ENCODE measurements at regions not wholly inside any gene's neighbourhood (a gene's known extent, or its start where the extent isn't known, plus 50 kb on each side); places are given as distances from the start of the nearest gene placed in this dataset.

DNA sequence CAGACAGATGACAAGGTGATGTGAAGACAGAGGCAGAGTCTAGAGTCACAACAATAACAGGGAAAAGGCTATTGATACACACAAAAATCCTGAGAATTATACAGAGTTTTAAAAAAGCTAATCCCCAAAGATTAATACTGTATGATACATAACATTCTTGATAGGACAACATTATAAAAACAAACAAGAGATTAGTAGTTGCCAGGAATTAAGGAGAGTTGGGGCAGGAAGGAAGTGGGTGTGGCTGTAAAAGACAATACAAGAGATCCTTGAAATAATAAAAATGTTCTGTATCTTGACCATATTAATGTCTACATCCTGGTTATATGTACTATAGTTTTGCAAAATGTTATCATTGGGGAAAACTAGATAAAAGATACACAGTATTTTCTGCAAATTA lies 309.5 kb upstream of the PMFBP1 start:
- no peak for DNase-seq (ENCODE audit: low read depth in 1 of 2, low spot score in 1 of 2)
- no peak overlapping the region for H3K27ac ChIP-seq (replicated peaks)
- H3K27me3 ChIP-seq (ENCODE audit: insufficient read depth, poor library complexity, severe bottlenecking), result no peaks in the 10 kb centered on the region
- no peak for TF ChIP-seq CTCF (IDR thresholded peaks at IDR 0.05; ENCODE audit: insufficient read depth, low read length)
- TF ChIP-seq, protein P1, sequence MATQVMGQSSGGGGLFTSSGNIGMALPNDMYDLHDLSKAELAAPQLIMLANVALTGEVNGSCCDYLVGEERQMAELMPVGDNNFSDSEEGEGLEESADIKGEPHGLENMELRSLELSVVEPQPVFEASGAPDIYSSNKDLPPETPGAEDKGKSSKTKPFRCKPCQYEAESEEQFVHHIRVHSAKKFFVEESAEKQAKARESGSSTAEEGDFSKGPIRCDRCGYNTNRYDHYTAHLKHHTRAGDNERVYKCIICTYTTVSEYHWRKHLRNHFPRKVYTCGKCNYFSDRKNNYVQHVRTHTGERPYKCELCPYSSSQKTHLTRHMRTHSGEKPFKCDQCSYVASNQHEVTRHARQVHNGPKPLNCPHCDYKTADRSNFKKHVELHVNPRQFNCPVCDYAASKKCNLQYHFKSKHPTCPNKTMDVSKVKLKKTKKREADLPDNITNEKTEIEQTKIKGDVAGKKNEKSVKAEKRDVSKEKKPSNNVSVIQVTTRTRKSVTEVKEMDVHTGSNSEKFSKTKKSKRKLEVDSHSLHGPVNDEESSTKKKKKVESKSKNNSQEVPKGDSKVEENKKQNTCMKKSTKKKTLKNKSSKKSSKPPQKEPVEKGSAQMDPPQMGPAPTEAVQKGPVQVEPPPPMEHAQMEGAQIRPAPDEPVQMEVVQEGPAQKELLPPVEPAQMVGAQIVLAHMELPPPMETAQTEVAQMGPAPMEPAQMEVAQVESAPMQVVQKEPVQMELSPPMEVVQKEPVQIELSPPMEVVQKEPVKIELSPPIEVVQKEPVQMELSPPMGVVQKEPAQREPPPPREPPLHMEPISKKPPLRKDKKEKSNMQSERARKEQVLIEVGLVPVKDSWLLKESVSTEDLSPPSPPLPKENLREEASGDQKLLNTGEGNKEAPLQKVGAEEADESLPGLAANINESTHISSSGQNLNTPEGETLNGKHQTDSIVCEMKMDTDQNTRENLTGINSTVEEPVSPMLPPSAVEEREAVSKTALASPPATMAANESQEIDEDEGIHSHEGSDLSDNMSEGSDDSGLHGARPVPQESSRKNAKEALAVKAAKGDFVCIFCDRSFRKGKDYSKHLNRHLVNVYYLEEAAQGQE (IDR thresholded peaks at IDR 0.05; ENCODE audit: insufficient replicate concordance, low read depth), result no peak
- TF ChIP-seq GABPA (IDR thresholded peaks at IDR 0.05; ENCODE audit: low read depth), result no peak
- no peak overlapping the region for H3K4me3 ChIP-seq (replicated peaks; ENCODE audit: insufficient read depth, low read length)

DNA sequence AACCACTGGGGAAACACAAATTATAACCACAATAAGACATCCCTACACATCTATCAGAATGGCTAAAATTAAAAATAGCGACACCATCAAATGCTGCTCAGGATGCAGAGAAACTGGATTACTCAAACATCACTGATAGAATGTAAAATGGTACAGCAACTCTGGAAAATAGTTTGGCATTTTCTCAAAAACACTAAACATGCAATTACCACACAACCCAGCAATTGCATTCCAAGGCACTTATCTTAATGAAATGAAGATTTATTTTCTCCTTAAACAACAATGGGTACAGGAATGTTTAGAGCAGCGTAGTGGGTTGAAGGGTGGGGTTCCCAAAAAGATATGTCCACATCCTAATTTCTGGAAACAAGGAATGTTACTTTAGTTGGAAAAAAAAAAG lies 309.0 kb upstream of the PMFBP1 start:
- no peak for DNase-seq (ENCODE audit: low read depth in 1 of 2, low spot score in 1 of 2)
- Histone ChIP-seq H3K27me3 (ENCODE audit: insufficient read depth, poor library complexity, severe bottlenecking) (no peaks in the 10 kb centered on the region), H3K27ac (replicated peaks) (no peak overlapping the region), H3K4me3 (replicated peaks; ENCODE audit: insufficient read depth, low read length) (no peak overlapping the region)
- TF ChIP-seq CTCF (IDR thresholded peaks at IDR 0.05; ENCODE audit: insufficient read depth, low read length) (no peak), SPI1 (IDR thresholded peaks at IDR 0.05; ENCODE audit: borderline replicate concordance, low read depth) (no peak), POLR2AphosphoS5 (IDR thresholded peaks at IDR 0.05; ENCODE audit: low read depth) (no peak)
- TF ChIP-seq, protein P1 (IDR thresholded peaks at IDR 0.05; ENCODE audit: insufficient replicate concordance, low read depth), result no peak

DNA sequence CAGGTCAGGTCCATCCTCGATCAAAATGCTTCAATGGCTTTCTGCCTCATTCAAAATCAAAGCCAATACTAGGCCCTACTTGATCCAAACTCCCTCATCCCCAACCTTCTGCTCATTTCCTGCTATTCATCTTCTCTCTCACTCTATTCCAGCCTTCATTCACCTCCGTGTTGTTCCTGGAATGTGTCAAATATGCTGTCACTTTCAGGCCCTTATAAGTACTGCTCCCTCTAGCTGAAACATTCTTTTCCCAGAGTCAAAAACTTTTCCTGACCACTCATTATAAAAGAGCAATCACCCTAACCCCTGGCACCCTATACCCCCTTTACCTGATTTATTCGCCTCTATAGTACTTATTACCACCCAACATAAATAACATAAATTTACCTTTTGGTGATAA lies 303.7 kb upstream of the PMFBP1 start:
- no peak for DNase-seq (ENCODE audit: low read depth in 1 of 2, low spot score in 1 of 2)
- H3K27ac ChIP-seq (replicated peaks), result no peak overlapping the region
- no peaks in the 10 kb centered on the region for H3K27me3 ChIP-seq (ENCODE audit: insufficient read depth, poor library complexity, severe bottlenecking)
- no peak overlapping the region for H3K4me3 ChIP-seq (replicated peaks; ENCODE audit: insufficient read depth, low read length)
- TF ChIP-seq GABPA (IDR thresholded peaks at IDR 0.05; ENCODE audit: low read depth), result no peak
- no peak for TF ChIP-seq CTCF (IDR thresholded peaks at IDR 0.05; ENCODE audit: insufficient read depth, low read length)
- no peak for TF ChIP-seq SPI1 (IDR thresholded peaks at IDR 0.05; ENCODE audit: borderline replicate concordance, low read depth)
- TF ChIP-seq POLR2AphosphoS5 (IDR thresholded peaks at IDR 0.05; ENCODE audit: low read depth), result no peak
- TF ChIP-seq, protein P1 (IDR thresholded peaks at IDR 0.05; ENCODE audit: insufficient replicate concordance, low read depth), result no peak

All from HL-60 (cell line).